ENCODE measurements at regions not wholly inside any gene's neighbourhood (a gene's known extent, or its start where the extent isn't known, plus 50 kb on each side); places are given as distances from the start of the nearest gene placed in this dataset.

GRCh38 chr13:104357174-104357573 is 1291.0 kb upstream of the SLC10A2 start:
- no peak for DNase-seq (ENCODE audit: low read depth, low spot score)

GRCh38 chr13:104355041-104355670 is 1288.9 kb upstream of the SLC10A2 start:
- DNase-seq (ENCODE audit: low read depth, low spot score) = no peak

- no peak for DNase-seq (ENCODE audit: low read depth, low spot score)
Observed at GRCh38 chr13:104327211-104327610, 1261.0 kb upstream of the SLC10A2 start.

GRCh38 chr13:104326523-104326922 is 1260.3 kb upstream of the SLC10A2 start:
- DNase-seq (ENCODE audit: low read depth, low spot score) = no peak

GRCh38 chr13:104321756-104322155 is 1255.5 kb upstream of the SLC10A2 start:
- DNase-seq (ENCODE audit: low read depth, low spot score) = no peak

GRCh38 chr13:104320446-104320845 is 1254.2 kb upstream of the SLC10A2 start:
- no peak for DNase-seq (ENCODE audit: low read depth, low spot score)

- DNase-seq (ENCODE audit: low read depth, low spot score) = no peak
Observed at GRCh38 chr13:104318121-104318520, 1251.9 kb upstream of the SLC10A2 start.

GRCh38 chr13:104315606-104316005 is 1249.4 kb upstream of the SLC10A2 start:
- DNase-seq (ENCODE audit: low read depth, low spot score) = no peak

- DNase-seq (ENCODE audit: low read depth, low spot score) = no peak
Observed at GRCh38 chr13:104314926-104315535, 1248.8 kb upstream of the SLC10A2 start.

- DNase-seq (ENCODE audit: low read depth, low spot score) = no peak
Observed at GRCh38 chr13:104314321-104314720, 1248.1 kb upstream of the SLC10A2 start.

GRCh38 chr13:104310861-104311260 is 1244.6 kb upstream of the SLC10A2 start:
- no peak for DNase-seq (ENCODE audit: low read depth, low spot score)

GRCh38 chr13:104309431-104309830 is 1243.2 kb upstream of the SLC10A2 start:
- DNase-seq (ENCODE audit: low read depth, low spot score) = no peak

GRCh38 chr13:104301171-104301975 is 1235.2 kb upstream of the SLC10A2 start:
- no peak for DNase-seq (ENCODE audit: low read depth, low spot score)

- DNase-seq (ENCODE audit: low read depth, low spot score) = no peak
Observed at GRCh38 chr13:104297075-104297474, 1230.9 kb upstream of the SLC10A2 start.

GRCh38 chr13:104296286-104296685 is 1230.1 kb upstream of the SLC10A2 start:
- DNase-seq (ENCODE audit: low read depth, low spot score) = no peak

- DNase-seq (ENCODE audit: low read depth, low spot score) = no peak
Observed at GRCh38 chr13:104295537-104295936, 1229.3 kb upstream of the SLC10A2 start.

GRCh38 chr13:104289400-104289799 is 1223.2 kb upstream of the SLC10A2 start:
- DNase-seq (ENCODE audit: low read depth, low spot score) = no peak

GRCh38 chr13:104288496-104288895 is 1222.3 kb upstream of the SLC10A2 start:
- DNase-seq (ENCODE audit: low read depth, low spot score) = no peak

GRCh38 chr13:104286566-104287290 is 1220.5 kb upstream of the SLC10A2 start:
- DNase-seq (ENCODE audit: low read depth, low spot score) = peak; percentile 1

GRCh38 chr13:104281910-104282309 is 1215.7 kb upstream of the SLC10A2 start:
- no peak for DNase-seq (ENCODE audit: low read depth, low spot score)

GRCh38 chr13:104270731-104271130 is 1204.5 kb upstream of the SLC10A2 start:
- DNase-seq (ENCODE audit: low read depth, low spot score) = no peak

- no peak for DNase-seq (ENCODE audit: low read depth, low spot score)
Observed at GRCh38 chr13:104267206-104267811, 1201.1 kb upstream of the SLC10A2 start.

Data from ELF-1 (cell line).